ENCODE measurements at regions not wholly inside any gene's neighbourhood (a gene's known extent, or its start where the extent isn't known, plus 50 kb on each side); places are given as distances from the start of the nearest gene placed in this dataset.
A peak's percentile ranks its signal among the peaks of the same experiment; 100 is the strongest.
"Not testable (repeated sequence)": the region's sequence is repeated elsewhere in the genome, so short reads cannot be mapped to it uniquely, and the experiment has no call there.

GRCh38 chr6:66623050-66623449 is 916.0 kb upstream of the EYS start:
- DNase-seq (ENCODE audit: low spot score), result no peak

- no peak for DNase-seq (ENCODE audit: low spot score)
These were observed 898.9 kb upstream of the EYS start for GRCh38 chr6:66605971-66606370.

- DNase-seq (ENCODE audit: low spot score), result no peak
These were observed 898.0 kb upstream of the EYS start for GRCh38 chr6:66605011-66605410.

GRCh38 chr6:66599541-66599940 is 892.5 kb upstream of the EYS start:
- DNase-seq (ENCODE audit: low spot score), result no peak

- DNase-seq (ENCODE audit: low spot score), result no peak
These were observed 871.3 kb upstream of the EYS start for GRCh38 chr6:66578362-66578761.

- DNase-seq (ENCODE audit: low spot score), result no peak
These were observed 861.2 kb upstream of the EYS start for GRCh38 chr6:66568271-66568670.

GRCh38 chr6:66561479-66561878 is 854.5 kb upstream of the EYS start:
- DNase-seq (ENCODE audit: low spot score), result no peak

GRCh38 chr6:66558189-66558588 is 851.2 kb upstream of the EYS start:
- DNase-seq (ENCODE audit: low spot score), result no peak

- no peak for DNase-seq (ENCODE audit: low spot score)
These were observed 849.9 kb upstream of the EYS start for GRCh38 chr6:66556936-66557335.

GRCh38 chr6:66555082-66555481 is 848.1 kb upstream of the EYS start:
- no peak for DNase-seq (ENCODE audit: low spot score)

GRCh38 chr6:66553441-66553840 is 846.4 kb upstream of the EYS start:
- no peak for DNase-seq (ENCODE audit: low spot score)

GRCh38 chr6:66538551-66539135 is 831.6 kb upstream of the EYS start:
- peak; percentile 65 for DNase-seq (ENCODE audit: low spot score)

- DNase-seq (ENCODE audit: low spot score), result no peak
These were observed 826.9 kb upstream of the EYS start for GRCh38 chr6:66533921-66534404.

GRCh38 chr6:66526061-66526460 is 819.0 kb upstream of the EYS start:
- DNase-seq (ENCODE audit: low spot score), result no peak

GRCh38 chr6:66522864-66523263 is 815.8 kb upstream of the EYS start:
- no peak for DNase-seq (ENCODE audit: low spot score)

- DNase-seq (ENCODE audit: low spot score), result no peak
These were observed 809.4 kb upstream of the EYS start for GRCh38 chr6:66516377-66516776.

- DNase-seq (ENCODE audit: low spot score), result no peak
These were observed 801.4 kb upstream of the EYS start for GRCh38 chr6:66508433-66508832.

- no peak for DNase-seq (ENCODE audit: low spot score)
These were observed 792.8 kb upstream of the EYS start for GRCh38 chr6:66499851-66500250.

GRCh38 chr6:66496659-66497058 is 789.6 kb upstream of the EYS start:
- no peak for DNase-seq (ENCODE audit: low spot score)

- DNase-seq (ENCODE audit: low spot score), result not testable (repeated sequence)
These were observed 787.6 kb upstream of the EYS start for GRCh38 chr6:66494643-66495042.

- DNase-seq (ENCODE audit: low spot score), result no peak
These were observed 782.4 kb upstream of the EYS start for GRCh38 chr6:66489269-66489987.

- no peak for DNase-seq (ENCODE audit: low spot score)
These were observed 774.2 kb upstream of the EYS start for GRCh38 chr6:66481216-66481615.

- no peak for DNase-seq (ENCODE audit: low spot score)
These were observed 771.7 kb upstream of the EYS start for GRCh38 chr6:66478705-66479104.

- no peak for DNase-seq (ENCODE audit: low spot score)
These were observed 728.3 kb upstream of the EYS start for GRCh38 chr6:66435321-66435720.
